HG03520 (cell line): ENCODE measurements at regions not wholly inside any gene's neighbourhood (a gene's known extent, or its start where the extent isn't known, plus 50 kb on each side); places are given as distances from the start of the nearest gene placed in this dataset.

ENCODE experiments used
- ATAC-seq: cut with Tn5 transposase; IDR thresholded peaks from one replicate; pipeline ENCODE4 v1.9.1; 2021; ENCODE audit warnings: mild to moderate bottlenecking, moderate library complexity; ENCODE audit not compliant: unreplicated experiment

DNA sequence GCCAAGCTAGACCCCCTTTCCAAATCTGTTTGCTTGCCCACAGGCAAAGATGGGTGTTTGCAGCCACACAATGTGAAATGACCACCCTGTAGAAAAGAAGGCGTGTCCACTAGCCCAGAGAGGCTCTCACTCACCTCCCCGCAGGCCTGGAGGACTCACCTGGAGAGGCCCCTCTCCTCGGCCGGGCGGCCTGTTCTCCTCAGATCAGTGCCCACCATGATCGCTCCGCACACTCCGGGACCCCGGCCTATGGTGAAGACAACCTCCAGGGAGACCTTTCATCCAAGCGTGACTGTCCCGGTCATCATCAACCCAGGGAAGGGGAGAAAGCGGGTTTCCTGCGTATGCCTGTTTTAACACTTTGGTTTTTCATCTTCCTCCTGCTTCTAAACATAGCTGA, 328.7 kb upstream of the SALL3 start:
- no peak for ATAC-seq

DNA sequence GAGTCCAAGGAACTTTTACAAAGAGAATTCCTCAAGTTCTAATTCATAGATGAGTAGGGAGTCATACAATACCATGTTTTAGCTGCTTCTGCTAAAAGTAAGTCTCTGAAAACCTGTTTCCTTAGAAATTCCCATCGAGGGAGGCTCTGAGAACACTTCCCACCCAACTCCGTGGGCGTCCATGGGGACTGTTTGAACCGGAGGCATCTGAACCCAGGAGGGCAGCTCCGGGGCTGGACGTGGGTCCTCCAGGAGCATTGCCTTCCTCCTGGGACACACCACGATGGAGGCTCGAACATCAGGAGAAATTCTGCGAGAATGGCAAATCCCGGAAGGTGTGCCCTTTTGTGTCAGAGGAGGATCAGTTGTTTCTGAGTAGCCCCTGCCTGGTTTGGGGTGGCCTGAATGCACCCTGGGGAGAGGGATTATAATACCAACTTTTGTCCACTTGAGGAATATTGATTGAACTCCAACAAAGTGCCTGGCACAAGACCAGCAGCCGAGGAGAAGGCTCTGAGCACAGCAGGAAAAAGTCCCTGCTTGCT, 327.5 kb upstream of the SALL3 start:
- ATAC-seq, result no peak

- no peak for ATAC-seq
Observed at GRCh38 chr18:78655921-78656320, 323.7 kb upstream of the SALL3 start.

DNA sequence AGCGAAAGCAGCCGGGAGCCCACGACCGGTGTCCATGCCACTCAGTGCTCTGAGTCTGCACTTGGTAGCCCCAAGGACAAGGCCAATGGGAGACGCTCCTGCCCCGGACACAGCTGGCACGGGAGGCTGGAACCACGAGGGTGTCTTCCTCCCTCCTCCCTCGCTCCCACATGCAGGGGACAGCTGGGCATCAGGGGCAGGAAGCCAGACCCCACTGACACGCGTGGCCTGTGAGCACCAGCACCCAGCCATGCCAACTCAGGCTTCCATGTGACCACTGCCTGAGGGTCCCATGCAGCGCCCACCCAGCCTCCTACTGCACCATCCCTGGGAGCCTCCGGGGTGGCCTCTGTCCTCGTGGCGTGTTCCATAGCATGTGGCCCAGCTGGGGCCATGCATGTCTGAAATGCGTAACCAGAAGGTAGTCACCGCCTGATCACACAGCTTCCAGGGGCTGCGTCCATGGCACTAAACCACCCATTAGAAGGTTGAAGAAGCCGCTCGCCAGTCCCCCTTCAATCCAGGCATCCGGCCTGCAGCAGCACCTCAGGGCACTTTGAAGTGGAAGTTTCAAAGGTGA, 323.2 kb upstream of the SALL3 start:
- no peak for ATAC-seq

DNA sequence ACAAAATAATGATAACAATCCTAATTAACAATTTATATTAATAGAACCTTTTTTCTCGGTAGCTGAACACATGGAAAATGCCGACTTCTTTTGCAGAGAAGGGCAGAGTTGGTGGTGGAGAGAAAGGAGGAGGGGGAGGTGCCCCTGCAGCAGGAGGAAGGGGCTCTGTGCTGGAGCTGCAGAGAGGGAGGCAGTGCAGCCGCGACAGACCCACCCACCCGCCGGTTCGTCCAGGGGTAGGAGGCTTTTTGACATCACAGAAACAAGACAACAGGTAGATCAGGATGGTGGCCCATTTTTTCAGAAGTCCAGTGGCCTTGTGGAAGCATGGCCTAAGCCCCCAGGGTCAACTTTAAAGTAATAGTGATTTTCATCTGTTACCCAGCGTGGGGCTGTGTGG, 321.1 kb upstream of the SALL3 start:
- ATAC-seq, result no peak

DNA sequence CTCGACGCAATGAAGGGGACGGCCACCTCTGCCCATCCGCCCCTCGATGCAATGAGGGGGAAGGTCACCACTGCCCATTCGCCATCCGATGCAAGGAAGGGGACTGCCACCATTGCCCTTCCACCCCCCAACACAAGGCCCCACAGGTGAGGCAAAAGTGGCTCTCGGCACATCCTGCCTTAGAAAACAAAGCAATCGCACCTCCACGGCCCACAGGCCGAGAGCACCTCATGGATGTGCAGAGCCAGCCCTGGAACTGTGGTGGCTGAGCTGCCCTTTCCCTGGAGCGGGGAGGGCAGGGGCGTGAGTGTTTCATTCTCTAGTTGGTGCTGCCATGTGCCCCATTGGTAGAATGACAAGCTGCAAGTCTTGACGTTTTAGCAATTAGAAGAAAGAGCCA, 320.6 kb upstream of the SALL3 start:
- ATAC-seq, result no peak

DNA sequence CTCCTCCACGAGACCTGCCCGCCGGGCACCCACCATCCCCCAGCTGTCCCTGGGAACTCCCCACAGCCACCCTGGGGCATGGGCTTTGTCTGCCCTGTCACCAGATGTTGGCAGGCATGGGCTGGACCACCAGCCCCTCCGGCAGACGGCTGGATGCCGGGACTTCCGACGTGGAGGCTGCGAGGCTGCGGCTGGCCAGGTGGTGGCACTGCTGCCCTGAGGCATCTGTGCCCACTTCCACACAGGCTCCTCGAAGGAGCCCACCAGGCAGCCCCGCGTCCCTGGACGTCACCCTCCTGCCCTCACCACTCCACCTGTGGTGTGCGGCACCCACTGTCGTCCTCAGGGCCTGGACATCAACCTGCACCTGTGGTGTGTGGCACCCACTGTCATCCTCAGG, 319.9 kb upstream of the SALL3 start:
- ATAC-seq, result no peak

DNA sequence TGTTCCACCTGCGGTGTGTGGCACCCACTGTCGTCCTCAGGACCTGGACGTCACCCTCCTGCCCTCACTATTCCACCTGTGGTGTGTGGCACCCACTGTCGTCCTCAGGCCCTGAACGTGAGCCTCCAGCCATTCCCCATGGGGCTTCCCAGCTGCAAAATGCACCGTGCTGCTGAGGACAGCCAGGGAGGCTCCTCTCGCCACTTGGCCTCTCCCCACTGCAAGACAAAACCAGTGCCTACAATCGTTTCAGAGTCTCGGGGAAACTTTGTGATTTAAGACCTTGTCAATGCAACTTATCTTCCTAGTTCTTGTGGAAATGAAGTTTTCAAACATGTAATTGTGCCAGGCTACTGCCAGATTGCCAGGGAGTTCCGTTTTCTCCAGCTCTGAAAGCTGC, 319.3 kb upstream of the SALL3 start:
- ATAC-seq, result no peak

- ATAC-seq, result no peak
Observed at GRCh38 chr18:78661316-78661715, 318.3 kb upstream of the SALL3 start.

- ATAC-seq, result no peak
Observed at GRCh38 chr18:78662879-78663278, 316.7 kb upstream of the SALL3 start.

- no peak for ATAC-seq
Observed at GRCh38 chr18:78664048-78664447, 315.6 kb upstream of the SALL3 start.

- ATAC-seq, result no peak
Observed at GRCh38 chr18:78664848-78665247, 314.8 kb upstream of the SALL3 start.

GRCh38 chr18:78665644-78666043, 314.0 kb upstream of the SALL3 start:
- no peak for ATAC-seq

DNA sequence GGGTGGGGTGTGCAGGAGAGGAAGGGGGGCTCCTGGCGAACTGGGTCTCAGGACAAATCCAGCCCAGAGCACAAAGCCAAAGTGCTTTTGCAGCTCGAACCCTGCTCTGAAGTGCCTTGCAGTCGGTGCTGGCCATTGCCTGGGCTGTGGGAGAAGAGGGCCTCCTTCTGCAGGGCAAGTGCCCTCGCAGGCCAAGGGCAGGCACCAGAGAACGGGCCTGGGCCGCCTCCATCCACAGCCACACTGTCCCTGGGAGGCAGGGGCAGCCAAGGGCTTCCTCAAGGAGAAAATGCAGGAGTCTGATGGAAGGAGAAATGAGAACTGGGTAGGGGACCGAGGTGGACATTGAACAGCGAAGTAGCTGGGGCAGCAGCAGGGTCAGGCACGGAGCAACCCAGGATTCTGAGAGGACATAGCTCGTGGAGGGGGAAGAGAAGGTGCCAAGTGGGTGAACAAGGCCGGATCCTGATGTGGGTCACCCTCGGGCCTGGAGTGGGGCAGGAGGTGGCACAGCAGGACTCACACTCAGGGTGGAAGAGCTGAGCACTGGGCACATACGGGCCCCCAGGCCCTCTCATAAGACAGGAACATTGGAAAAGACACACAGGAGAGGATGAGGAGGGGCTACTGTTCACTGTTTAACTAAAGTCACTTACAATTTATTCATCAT, 312.8 kb upstream of the SALL3 start:
- no peak for ATAC-seq

- no peak for ATAC-seq
Observed at GRCh38 chr18:78670778-78671391, 308.7 kb upstream of the SALL3 start.

DNA sequence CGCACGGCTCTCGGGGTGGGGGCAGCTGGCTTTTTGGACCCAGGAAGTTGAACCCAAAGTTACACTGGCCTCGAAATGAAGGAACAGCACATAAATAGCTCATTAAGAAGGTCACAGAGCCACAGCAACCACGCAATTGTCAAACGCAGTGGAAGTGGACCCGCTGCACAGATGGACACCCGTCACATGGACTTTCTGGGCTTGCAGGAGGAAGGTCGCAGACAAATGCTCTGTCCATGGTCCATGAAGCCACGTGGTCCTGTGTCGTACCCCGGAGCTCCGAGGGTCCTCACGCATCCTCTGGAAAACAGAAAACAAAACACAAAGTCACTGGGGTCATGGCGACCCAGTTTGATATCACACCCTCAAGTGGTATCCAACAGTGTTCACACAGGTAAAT, 308.1 kb upstream of the SALL3 start:
- ATAC-seq, result no peak

DNA sequence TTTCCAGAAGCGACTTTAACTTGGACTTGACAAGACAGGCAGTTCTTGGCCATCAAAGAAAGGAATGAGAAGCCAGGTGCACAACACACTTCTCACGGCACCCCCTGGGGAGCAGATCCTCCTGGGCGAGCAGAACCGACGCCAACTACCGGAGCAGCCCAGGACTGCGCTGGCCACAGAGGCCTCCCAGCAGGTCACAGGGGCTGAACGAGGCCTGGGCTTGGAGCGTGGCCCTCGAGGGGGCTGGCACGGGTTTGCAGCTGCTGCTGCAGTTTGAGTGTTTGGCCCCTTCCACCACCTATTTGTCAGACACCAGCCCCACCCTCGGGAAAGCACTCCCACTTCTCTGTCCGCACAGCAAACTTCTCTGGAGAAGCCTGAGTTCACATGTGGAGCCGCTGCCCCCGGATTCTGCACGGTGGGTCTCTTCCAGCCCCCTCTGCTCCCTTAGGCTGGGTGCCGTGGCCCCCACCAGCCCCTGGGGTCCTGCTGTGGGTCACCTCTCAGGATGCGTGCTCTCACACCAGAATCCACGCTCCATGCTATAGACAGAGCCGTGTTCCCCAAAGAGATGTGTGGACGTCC, 306.7 kb upstream of the SALL3 start:
- ATAC-seq, result no peak

DNA sequence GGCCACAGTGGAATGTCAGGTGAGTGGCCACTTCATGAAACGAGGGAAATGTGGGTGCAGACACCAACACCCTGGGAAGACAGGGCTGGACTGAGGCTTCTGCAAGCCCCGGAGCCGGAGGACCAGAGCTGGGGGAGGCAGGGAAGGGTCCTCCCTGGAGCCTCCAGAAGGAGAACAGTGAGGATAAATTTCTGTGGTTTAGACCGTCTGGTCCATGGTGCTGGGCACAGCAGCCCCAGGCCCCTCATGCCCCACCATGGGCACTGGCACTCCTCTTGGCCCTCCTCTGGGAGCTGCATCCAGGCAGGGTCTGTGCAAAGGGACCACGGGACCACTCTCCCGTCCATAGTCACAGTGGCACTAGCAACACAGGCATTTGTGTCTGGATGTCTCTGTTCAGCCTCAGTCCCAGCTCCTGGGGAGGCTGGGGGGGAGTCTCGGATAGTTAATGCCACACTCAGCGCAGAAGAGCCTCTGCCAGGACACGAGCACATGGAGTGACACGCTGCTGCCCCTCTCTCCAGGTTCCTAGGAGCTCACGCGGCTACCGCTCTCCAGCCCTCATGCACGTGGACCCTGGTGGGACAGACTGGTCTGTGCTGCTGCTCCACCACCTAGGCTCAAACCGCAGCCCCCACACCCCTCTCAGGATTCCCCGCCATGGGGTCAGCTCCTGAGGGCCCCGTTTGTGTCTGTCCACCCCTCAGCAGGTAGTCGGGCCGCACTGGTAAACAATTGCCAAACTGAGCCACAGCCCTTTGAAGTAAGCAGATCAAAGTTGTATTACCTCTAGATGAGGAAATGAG, 305.9 kb upstream of the SALL3 start:
- ATAC-seq, result no peak

- no peak for ATAC-seq
Observed at GRCh38 chr18:78675231-78675630, 304.4 kb upstream of the SALL3 start.

DNA sequence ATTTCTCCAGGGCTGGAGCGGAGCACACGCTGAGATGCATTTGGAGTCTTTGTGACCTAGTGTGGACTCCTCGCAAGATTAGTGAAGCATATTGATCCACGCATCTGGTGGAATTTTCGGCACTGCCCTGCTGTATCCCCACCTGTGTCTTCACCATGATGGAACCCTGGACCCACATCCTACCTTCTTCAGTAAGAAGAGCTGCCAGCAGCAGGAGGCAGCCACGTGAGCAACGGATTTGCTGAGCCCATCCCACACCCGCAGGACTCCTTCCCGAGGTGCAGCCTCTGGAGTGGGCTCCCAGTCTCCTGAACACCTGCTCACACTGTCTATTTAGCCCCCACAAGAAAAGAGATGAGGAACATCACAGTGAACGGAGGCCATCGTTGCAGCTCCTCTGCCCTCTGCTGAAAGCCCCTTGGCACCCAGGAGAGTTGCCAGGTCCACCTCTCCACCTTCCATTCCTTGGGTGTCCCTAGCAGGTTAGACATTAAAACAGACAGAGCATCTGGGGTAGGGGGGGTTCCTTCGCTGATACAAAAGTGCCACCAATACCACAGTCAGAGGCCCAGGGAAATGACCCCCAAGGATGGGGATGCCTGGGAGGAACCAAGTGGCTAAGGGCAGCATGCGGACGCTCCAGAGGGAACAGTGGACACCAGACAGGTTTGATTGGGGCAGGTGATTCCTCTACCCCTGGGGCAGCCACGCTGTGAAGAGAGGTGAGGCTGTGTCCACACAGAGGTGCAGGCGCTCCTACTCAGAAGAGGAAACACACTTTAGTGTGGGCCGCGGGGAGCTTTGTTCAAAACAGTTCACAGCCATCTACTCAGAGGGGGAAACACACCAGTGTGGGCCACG, 302.8 kb upstream of the SALL3 start:
- no peak for ATAC-seq
